ENCODE measurements at regions not wholly inside any gene's neighbourhood (a gene's known extent, or its start where the extent isn't known, plus 50 kb on each side); places are given as distances from the start of the nearest gene placed in this dataset.

GRCh38 chr14:53325176-53325806 lies 172.2 kb upstream of the DDHD1 start:
- no peak overlapping the region for H3K4me3 ChIP-seq
- H3K36me3 ChIP-seq = no peaks in the 10 kb centered on the region
- H3K27ac ChIP-seq = no peak overlapping the region
- no peak for ATAC-seq
- DNase-seq = peak in 1 of 4 donors; percentile 27
- no peaks in the 10 kb centered on the region for H3K9me3 ChIP-seq
- TF ChIP-seq, protein P1, sequence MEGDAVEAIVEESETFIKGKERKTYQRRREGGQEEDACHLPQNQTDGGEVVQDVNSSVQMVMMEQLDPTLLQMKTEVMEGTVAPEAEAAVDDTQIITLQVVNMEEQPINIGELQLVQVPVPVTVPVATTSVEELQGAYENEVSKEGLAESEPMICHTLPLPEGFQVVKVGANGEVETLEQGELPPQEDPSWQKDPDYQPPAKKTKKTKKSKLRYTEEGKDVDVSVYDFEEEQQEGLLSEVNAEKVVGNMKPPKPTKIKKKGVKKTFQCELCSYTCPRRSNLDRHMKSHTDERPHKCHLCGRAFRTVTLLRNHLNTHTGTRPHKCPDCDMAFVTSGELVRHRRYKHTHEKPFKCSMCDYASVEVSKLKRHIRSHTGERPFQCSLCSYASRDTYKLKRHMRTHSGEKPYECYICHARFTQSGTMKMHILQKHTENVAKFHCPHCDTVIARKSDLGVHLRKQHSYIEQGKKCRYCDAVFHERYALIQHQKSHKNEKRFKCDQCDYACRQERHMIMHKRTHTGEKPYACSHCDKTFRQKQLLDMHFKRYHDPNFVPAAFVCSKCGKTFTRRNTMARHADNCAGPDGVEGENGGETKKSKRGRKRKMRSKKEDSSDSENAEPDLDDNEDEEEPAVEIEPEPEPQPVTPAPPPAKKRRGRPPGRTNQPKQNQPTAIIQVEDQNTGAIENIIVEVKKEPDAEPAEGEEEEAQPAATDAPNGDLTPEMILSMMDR (IDR thresholded peaks at IDR 0.05) = no peak
- intact Hi-C loops (cut with DNase I) = no loop called here
- H3K27me3 ChIP-seq = no peaks in the 10 kb centered on the region
- H3K4me1 ChIP-seq = no peaks in the 10 kb centered on the region

DNA sequence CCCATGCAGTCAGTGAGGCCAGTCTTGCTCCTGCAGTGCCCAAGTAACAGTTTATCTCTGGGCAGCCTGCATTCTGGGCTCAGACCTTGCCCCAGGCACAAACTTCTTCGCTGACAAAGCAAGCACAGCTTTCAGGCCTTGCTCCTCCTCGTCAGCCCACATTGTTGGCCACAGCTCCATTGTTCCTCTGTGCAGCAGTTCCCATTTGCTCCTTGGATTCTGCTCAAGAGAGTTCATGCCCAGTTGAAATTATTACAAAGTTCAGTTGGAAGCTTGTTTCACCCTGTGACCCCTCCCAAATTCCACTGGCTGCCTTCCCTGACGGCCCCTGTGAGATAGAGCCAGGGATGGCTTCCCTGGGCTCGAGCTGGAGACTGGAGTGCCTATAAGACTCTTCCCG lies 163.4 kb upstream of the DDHD1 start:
- no peak for ATAC-seq
- peaks cover 0 to 13% of the 10 kb centered on the region in 2 donors for H3K9me3 ChIP-seq
- H3K27ac ChIP-seq = no peak overlapping the region
- TF ChIP-seq, protein P1 (IDR thresholded peaks at IDR 0.05) = no peak
- DNase-seq = no peak
- H3K4me3 ChIP-seq = no peak overlapping the region
- H3K36me3 ChIP-seq = no peaks in the 10 kb centered on the region
- intact Hi-C loops (cut with DNase I) = no loop called here
- H3K4me1 ChIP-seq = no peaks in the 10 kb centered on the region
- no peaks in the 10 kb centered on the region for H3K27me3 ChIP-seq

DNA sequence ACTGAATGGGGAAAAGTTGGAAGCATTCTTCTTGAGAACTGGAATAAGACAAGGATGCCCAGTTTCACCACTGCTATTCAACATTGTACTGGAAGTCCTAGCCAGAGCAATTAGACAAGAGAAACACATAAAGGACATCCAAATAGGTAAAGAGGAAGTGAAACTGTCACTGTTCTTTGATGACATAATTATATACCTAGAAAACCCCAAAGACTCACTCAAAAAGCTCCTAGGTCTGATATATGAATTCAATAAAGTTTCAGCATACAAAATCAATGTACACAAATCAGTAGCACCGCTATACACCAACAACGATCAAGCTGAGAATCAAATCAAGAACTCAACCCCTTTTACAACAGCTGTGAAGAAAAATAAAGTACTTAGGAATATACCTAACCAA lies 157.3 kb upstream of the DDHD1 start:
- H3K4me1 ChIP-seq = peaks cover 2 to 7% of the 10 kb centered on the region in 2 donors
- no peak for DNase-seq
- no peak overlapping the region for H3K4me3 ChIP-seq
- intact Hi-C loops (cut with DNase I) = no loop called here
- H3K36me3 ChIP-seq = no peaks in the 10 kb centered on the region
- no peaks in the 10 kb centered on the region for H3K27me3 ChIP-seq
- H3K9me3 ChIP-seq = no peaks in the 10 kb centered on the region
- TF ChIP-seq, protein P1 (IDR thresholded peaks at IDR 0.05) = no peak
- no peak overlapping the region for H3K27ac ChIP-seq
- no peak for ATAC-seq

- H3K9me3 ChIP-seq = no peaks in the 10 kb centered on the region
- ATAC-seq = peak; percentile 34
- H3K36me3 ChIP-seq = no peaks in the 10 kb centered on the region
- H3K27ac ChIP-seq = no peak overlapping the region
- TF ChIP-seq, protein P1 (IDR thresholded peaks at IDR 0.05) = no peak
- no peaks in the 10 kb centered on the region for H3K27me3 ChIP-seq
- intact Hi-C loops (cut with DNase I) = no loop called here
- H3K4me1 ChIP-seq = peaks cover 2 to 7% of the 10 kb centered on the region in 2 donors
- no peak for DNase-seq
- H3K4me3 ChIP-seq = no peak overlapping the region
These were observed 153.8 kb upstream of the DDHD1 start for GRCh38 chr14:53306911-53307310.

- ATAC-seq = peak; percentile 95
- peak in 3 of 4 donors; percentile 78 to 89 (median 86) for DNase-seq
- TF ChIP-seq, protein P1 (IDR thresholded peaks at IDR 0.05) = peak; percentile 51 to 83
- intact Hi-C loops (cut with DNase I) = no loop called here
- Histone ChIP-seq H3K9me3 (no peaks in the 10 kb centered on the region), H3K36me3 (no peaks in the 10 kb centered on the region), H3K4me1 (peaks cover 2 to 7% of the 10 kb centered on the region in 2 donors), H3K27me3 (no peaks in the 10 kb centered on the region), H3K4me3 (peak overlapping the region in 1 of 2 donors; percentile 23), H3K27ac (peak overlapping the region; percentile 15 to 21)
These were observed 153.2 kb upstream of the DDHD1 start for GRCh38 chr14:53306267-53306721.

All from left lung (tissue), 4 donors.